Body of pancreas (tissue), 4 donors: ENCODE measurements at regions not wholly inside any gene's neighbourhood (a gene's known extent, or its start where the extent isn't known, plus 50 kb on each side); places are given as distances from the start of the nearest gene placed in this dataset.

Experiments used
- CTCF ChIP-seq, 7 experiments: fragments of 450-650 bp in 4 of 7; fragments of 200-600 bp in 3 of 7; sonication (generic) in 3 of 7; IDR thresholded peaks; one replicate each; pipeline ENCODE4 v1.5.1; 2016 to 2019; ENCODE audit warnings: antibody characterized with exemption in 7 of 7
- POLR2A ChIP-seq, 3 donors: fragments of 450-650 bp; IDR thresholded peaks; one replicate each; pipeline ENCODE4 v1.6.1; 2016; ENCODE audit warnings: antibody characterized with exemption in 3 of 3, mild to moderate bottlenecking in 2 of 3

GRCh38 chr3:44120721-44121582 lies 120.7 kb upstream of the TOPAZ1 start:
- no peak for TF ChIP-seq CTCF (IDR thresholded peaks at IDR 0.05)
- TF ChIP-seq POLR2A (IDR thresholded peaks at IDR 0.05), result no peak
